Medulla oblongata (tissue), 1 donor: ENCODE measurements at regions not wholly inside any gene's neighbourhood (a gene's known extent, or its start where the extent isn't known, plus 50 kb on each side); places are given as distances from the start of the nearest gene placed in this dataset.
"Not testable (repeated sequence)": the region's sequence is repeated elsewhere in the genome, so short reads cannot be mapped to it uniquely, and the experiment has no call there.

Source experiments
- DNase-seq: peaks from one replicate; pipeline ENCODE4 v3.0.0-alpha.2; 2015; ENCODE audit errors: extremely low spot score

DNA sequence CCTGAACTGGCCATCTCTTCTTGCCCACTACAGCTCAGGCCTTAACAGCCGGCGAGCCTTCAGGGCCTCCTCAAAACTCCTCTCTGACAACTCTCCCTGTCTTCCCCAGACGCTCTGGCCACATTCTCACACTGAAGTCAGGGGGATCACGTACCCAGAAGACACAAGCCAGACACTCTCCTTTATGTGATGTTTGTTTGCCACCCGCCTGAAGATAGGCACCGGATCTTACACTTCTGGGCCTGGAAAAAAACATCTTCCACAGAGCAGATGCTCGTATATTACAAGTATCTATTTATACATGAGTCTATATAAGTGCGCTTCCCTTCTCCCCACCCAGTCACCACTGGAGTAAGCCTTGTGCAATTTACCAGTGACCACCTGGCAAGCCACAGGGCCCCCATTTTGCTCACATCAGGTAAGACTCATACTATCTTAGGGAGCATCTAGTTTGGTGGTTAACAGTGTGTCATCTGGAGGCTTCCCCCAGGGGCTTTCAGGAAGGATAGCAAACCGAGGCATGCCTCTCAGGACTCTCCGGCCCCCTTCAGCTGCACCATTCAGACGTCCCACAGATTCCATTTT lies 349.4 kb downstream of the SOX9 start:
- DNase-seq, result no peak

DNA sequence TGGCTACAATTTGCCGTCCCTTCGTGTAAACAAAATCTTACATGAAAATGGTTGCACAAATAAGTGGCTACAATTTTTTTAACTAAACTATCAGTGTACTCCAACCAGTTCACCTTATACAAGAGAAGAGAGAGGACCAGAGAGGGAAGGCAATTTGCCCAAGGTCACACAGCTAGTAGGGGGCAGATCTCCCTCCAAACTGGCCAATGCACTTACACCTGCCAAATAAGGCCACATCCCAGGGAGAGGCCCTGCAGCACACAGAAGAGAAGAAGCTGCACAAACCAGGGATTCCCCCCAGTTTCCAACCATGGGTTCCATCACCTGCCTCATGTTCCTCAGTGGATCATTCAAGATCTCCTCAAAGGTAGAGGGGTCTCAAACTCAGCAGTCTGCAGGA lies 349.9 kb downstream of the SOX9 start:
- DNase-seq, result no peak

DNA sequence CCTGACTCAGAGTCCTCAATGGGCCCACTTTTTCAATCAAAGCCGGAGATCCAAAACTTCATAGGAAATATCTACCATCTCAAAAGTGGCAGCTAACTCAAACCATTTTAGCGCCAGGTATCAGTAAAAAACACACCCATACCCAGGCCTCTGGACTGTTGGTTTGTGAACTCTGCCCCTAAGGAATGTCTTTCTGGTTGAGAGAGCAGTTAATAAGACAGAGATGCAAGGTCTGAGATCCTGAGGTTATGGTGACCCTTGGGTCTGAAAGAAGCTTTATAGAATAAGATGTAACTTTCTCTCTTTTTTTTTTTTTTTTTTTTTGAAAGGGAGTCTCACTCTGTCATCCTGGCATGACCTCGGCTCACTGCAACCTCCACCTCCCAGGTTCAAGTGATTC lies 350.5 kb downstream of the SOX9 start:
- no peak for DNase-seq

DNA sequence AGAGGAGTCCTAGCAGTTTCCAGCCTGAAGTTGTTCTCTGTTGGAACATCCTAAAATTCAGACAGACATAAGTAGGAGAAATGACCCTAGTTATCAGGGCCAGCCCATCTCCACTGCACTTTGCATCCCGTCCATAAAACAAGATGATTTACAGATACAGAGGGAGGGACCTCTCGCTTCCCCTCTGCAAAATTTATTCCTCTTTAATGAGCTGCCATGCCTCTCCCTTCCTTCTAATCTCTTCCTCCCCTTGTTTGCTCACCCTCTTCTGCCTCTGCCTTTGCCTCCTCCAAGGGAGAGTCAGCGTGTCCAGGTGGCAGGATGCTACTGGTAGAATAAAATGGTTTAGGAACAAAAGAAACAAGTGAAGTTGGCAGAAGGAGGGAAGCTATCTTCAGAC lies 351.3 kb downstream of the SOX9 start:
- no peak for DNase-seq

DNA sequence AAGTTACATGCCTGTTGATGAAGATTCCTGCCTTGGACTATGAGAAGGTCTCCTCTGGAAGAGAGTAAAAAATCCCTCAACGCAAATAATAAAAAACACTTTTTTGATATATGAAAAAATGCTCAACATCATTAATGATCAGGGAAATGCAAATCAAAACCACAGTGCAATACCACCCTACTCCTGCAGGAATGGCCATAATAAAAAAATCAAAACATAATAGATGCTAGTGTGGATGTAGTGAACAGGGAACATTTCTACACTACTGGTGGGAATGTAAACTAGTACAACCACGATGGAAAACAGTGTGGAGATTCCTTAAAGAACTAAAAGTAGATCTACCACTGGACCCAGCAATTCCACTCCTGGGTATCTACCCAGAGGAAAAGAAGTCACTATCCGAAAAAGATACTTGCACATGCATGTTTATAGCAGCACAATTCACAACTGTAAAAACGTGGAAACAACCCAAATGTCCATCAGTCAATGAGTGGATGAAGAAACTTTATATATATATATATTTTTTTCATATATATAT lies 352.1 kb downstream of the SOX9 start:
- DNase-seq, result not testable (repeated sequence)

DNA sequence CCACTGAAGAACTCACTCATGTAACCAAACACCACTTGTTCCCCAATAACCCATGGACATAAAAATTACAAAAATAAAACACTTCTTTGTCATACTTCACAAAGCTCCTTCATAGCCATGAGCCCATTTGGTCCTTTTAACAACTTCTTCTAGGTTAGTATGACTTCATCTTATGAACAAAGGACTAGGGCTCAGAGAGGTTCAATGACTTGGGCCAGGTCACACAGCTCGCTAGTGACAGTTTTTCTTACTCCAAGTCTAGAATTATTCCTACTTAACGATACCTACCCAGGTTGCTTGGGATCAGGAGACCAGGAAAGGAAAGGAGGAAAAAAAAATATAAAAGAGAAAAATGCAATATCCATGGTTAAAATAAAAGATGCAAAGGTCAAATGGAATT lies 353.4 kb downstream of the SOX9 start:
- DNase-seq, result no peak

DNA sequence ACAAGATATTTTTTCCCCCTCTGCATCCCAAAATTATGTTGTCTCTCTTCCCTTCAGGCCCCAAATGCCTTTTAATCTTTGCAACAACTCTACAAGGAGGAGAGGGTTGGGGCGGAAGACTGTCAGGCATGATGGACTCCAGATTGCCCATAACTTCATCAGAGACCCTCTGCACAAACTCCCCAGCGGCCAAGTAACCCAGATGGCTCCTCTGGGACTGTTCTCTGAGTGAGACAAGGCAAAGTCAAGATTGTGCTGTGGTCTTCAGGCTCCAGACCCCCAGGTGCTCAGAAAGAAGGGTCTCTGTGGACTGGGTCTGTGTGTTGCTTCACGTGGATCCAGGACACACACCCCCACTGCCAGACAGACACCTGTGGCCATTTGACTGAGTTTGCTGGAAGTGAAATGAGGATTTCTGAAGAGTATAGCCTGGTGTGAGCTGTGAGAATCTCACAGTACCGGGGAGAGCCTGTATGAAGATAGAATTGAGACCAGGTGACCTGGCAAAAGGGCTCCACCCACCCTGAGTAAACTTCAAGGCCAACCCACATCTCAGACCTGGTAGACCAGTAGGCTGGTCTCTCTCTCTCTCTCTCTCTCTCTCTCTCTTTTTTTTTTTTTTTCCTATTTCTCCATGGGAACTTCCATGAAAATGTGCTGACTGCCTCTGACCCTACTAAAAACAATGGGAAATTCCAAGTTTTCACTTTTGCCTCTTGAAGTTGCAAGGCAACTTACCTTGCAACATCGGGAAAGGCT lies 354.1 kb downstream of the SOX9 start:
- no peak for DNase-seq

DNA sequence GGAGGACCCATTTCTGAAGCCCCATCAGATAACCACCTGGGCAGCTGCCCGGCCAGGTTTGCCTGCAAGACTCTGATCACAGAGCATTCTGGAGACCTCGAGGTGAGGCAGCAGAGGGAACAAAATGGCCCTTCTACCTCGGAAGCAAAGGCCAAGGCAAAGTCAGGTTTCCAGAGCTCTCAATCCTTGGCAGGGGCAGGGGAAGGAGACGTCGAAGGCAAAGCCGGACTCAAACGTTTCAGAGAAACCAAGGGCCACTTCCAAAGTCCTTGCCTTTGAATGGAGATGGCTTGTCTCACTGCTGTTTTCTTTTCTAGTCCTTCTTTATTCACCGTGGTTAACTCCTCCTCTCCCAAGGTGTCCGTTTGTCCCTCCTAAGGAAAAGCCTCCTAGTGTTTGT lies 355.3 kb downstream of the SOX9 start:
- DNase-seq, result no peak

DNA sequence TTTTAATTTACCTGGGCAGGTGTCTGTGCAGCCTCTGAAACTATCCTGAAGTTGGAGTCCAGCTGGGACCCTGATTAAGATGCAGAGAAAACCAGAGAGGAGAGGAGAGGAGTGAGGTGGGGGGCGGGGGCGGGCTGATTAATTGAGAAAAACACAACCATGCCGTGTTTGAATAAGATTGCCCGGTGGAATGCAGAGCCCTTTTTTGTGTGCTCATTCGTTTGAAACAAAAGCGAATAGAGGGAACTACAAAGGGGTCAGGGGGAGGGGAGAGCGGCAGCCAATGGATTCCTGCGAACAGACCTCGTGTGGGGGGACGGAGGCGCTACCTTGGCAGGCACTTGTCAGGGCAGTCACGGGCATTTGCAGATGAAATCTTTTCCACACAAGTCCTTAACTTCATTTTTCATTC lies 355.8 kb downstream of the SOX9 start:
- peak; percentile 33 for DNase-seq

DNA sequence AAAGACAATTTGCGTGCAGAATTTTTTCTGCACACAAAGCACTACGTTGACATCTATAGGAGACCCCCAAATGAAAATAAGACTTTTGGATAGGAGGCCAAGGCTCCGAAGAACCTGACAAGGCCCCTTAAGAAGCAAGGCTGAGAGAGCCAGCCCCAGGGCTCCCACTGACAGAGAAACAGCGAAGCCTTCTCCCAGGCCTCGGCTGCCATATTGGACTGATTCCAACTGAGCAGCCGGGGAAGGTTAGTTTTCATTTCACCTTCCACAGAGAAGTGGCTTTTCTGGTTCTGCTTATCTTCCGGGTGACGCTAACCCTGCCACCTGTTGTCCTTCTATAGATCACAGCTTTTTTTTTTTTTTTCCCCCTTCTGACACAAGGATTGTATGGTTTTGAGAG lies 356.7 kb downstream of the SOX9 start:
- DNase-seq, result no peak

DNA sequence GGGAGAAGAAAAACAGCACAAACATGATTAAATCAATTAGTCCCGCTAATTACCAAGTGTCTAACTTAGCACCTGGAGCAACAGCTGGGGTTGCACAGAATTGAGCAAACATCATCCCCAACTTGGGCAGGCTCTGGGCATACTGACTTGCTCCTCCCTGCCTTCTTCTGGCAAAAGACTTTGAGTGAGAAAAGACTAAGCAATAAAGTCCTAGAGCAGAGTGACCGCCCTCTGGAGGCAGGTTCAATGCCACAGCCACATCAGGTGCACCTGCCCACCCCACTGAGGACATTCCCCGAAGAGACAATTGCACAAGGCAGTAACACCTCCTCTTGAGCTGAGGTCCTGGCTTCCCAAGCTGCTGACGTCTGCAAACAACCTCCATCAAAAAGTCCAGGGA lies 358.3 kb downstream of the SOX9 start:
- DNase-seq, result no peak

DNA sequence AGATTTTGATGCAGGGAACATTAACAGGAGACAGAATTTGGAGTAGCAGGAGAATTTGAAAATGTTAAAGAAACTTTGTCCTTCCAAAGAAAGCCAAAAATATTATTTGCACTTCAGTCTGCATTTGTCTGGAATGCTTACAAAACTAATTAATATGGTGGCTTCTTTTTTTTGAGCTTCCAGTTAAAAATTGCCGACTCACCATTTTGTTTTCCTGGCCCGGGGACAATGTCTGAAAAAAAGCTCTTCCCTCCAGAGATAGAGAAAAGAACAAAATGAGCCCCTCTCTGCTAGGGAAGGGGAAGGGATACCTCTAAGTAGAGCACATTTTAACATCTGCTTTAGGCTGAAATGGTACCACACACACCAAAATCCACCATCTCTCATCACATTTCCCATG lies 360.8 kb downstream of the SOX9 start:
- DNase-seq, result no peak

DNA sequence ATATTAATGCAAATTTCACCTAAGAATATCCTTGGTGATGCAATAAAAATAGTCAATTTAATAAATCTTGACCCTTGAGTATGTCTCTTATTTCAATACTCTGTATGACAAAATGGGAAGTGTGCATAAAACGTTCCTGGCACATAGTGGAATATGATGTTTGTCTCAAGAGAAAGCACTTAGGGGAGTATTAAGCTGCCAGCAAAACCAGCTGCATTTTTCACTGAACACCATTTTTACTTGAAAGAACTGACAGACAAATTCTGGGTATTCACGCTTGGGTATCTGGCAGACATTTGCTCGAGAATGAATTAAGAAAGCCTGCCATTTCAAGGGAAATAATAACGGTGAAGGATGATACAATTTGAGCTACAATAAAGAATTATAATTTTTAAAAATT lies 364.8 kb downstream of the SOX9 start:
- DNase-seq, result no peak

DNA sequence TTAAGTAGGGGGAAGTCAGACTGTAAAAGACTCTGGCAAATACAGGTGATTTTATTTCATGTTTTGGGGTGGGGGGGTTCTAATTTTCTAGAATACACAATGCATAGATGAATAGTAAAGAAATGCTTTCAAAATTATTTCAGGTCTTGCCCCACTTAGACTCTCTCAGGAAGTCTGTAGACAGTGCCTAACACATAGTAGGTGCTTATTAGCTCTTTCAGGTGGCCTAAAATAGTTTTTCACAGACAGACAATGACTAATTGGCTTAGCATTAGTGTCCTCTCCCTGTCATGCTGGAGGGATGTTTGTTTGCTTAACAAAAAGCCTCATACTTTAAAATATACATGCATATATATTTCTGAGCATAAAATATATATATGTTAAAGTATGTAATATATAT lies 366.0 kb downstream of the SOX9 start:
- DNase-seq, result no peak

DNA sequence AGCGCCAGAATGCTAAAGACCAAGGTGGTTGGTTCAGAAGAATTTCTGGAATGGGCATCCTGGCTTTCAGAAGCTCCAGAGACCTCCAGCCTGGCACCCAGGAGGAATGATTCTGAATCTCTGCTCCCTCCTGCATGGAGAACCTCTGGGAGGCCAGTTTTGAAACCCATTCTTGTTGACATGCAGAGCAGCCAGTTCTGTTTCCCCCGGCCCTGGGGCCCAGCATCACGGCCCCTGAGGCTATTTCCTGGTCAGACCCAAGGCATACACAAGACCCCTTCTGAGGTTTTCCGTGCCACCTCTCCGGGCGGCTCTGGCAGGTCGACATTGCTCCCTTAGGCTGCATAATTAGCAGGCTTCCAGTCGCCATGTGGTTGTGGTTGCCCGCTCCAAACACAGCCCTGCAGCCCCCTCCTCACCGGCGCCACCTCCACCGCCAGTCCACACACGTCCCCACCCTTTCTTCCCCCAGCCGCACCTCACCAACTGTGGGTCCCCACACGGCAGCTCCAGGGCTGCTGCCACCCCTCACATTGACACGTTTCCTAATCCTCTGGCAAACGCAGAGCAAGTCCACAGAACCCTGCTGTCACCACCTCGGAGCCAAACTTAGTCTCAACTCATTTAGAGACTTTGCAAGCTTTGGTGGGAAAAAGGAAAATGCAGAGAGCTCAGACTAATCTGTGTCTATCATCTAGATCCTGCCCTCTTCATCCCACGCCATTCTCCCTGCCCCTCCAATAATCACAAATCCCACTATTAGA lies 367.1 kb downstream of the SOX9 start:
- DNase-seq, result no peak

DNA sequence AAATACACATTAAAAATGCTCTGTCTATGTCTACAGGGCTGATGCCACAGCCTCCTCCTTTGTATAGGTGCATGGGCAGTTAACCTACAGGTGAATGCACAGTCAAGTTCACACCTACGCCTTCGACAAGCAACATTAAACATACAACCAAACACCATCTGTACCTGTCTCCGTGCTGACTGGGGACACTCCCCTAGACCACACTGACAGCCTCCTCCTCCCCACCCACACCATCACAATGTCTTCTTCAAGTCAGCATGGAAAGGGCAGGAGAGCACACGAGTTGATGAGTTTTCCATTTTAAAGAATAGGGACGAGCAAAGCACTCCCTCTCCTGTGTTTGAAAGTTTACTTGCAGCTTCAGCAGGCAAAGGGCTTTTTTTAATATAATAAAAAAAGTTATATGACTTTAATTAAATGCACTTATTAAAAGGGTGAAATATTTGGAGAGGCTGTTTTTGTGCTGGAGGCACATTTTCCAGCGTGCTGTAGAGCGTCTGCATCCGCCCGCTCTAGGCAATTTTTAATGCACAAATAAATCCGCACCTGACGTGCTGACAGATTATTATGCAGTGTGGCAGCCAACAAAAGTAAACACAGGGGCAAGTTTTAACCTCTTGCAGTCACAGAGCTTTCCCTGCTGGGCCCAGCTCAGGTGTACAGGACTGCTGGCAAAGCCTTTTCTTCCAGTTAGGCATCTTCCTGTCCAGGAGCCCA lies 367.9 kb downstream of the SOX9 start:
- DNase-seq, result no peak

DNA sequence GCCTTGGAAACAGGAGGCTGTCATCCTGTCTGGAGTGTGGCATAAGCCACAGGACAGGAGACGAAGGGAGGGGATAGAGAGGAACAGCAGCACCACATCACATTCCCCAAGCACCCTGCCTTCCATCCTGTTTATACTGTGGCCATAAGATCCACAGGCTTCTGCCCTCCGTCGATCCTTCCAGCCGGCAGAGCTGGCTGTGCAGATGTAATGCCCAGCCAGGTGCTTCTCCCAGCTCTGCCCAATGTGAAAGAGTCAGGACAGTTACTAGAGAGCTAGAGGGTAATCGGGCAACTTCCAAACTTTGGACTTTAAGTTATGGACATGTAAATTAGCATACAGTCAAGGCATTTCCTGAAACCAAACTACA lies 368.4 kb downstream of the SOX9 start:
- DNase-seq, result no peak

DNA sequence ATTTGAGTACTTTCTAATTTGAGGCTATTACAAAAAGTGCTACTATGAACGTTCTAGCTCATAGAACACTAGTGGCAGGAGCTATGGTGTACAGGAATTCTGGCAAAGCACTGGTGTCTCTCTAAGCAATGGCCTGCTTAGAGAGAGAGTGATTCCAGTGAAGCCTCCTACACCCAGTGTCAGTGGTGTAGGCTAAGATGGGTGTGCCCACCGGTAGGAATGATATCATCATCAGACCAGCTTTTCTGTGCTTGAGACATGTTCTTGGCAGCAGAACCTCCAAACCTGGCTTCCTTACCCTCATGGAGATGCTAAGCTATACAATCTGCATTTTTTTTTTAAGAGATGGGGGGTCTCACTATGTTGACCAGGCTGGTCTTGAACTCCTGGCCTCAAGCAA lies 370.3 kb downstream of the SOX9 start:
- DNase-seq, result no peak

DNA sequence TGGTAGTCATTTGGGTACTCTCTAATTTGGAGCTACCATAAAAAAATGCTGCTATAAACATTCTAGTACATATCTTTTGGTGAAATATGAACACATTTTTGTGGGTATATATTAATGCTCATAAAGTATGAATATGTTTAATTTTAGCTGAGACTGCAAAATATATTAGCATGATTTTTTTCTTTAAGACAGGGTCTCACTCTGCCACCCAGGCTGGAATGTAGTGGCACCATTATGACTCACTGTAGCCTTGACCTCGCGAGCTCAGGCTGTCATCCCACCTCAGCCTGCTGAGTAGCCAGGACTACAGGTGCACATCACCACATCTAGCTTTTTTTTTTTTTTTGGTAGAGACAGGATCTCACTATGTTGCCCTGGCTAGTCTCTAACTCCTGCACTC lies 371.7 kb downstream of the SOX9 start:
- no peak for DNase-seq

DNA sequence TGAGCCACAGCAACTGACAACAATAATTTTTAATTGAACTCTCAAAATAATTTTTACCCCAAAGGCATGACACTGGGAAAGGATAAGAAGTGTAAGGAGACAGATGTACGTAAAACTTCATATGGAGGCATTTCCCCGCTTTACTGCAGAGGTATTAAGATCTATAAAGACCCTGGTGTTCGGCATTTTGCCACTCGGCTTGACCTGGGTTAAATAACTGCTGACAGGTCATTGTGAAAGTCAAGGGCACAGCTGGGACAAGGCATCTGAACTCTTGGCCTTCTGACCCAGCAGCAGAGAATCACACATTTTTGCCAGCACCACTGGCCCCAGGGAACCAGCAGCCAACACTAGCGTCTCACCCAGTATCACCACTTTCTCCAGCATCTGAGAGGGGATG lies 372.1 kb downstream of the SOX9 start:
- DNase-seq, result no peak

DNA sequence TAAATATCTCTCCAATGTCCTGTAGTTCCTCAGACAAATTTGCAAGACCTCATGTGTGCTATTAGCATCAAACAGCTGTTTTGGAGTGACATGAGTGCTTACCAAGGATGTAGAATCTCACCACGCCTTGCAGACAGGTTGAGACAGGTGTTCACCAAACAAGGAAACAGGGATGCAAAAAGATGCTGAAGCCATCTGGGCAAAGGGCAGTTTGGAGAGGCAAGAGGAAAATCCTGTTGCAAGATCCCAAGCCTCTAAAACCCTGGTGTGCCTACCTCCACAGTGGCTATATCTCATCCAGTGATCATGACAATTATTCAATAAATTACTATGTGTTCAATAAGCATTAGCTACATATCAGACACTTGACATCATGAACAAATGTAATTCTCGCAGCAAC lies 373.7 kb downstream of the SOX9 start:
- no peak for DNase-seq

DNA sequence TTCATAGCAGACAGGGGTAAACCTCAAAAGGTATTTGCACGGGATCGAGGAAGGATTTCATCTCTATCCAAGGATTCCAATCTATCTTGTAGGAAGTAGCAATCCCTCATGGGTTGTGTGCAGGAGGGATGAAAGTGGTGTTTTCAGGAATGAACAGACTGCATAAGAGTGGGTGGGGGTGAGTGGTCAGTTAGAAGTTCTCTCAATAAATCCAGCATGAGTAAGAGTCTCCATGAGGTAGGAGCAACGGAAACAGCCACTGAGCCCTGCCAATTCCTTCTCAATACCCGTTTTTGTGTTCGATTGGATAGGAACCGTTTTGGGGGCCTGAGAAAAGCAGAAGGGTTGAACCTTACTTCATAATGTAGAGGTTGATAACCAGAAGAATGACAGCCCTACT lies 375.6 kb downstream of the SOX9 start:
- no peak for DNase-seq
